HFFc6 (cell line): ENCODE measurements at regions not wholly inside any gene's neighbourhood (a gene's known extent, or its start where the extent isn't known, plus 50 kb on each side); places are given as distances from the start of the nearest gene placed in this dataset.

Experiments used
- DNase-seq: peaks from one replicate; pipeline ENCODE4 v3.0.0-alpha.2; 2018
- H3K27ac Mint-ChIP-seq: 2 replicates; pipeline ENCODE4 v1.8.0; 2020; ENCODE audit warnings: mild to moderate bottlenecking, mixed read lengths
- H3K27me3 Mint-ChIP-seq: 2 replicates; pipeline ENCODE4 v1.8.0; 2021; ENCODE audit warnings: mild to moderate bottlenecking, moderate library complexity, mixed read lengths; ENCODE audit not compliant: insufficient read depth
- H3K36me3 Mint-ChIP-seq: 2 replicates; pipeline ENCODE4 v1.8.0; 2021; ENCODE audit warnings: low read depth, mixed read lengths
- H3K4me1 Mint-ChIP-seq: 2 replicates; pipeline ENCODE4 v1.8.0; 2020; ENCODE audit warnings: low read depth, mixed read lengths
- H3K4me3 Mint-ChIP-seq: 2 replicates; pipeline ENCODE4 v1.8.0; 2020; ENCODE audit warnings: mild to moderate bottlenecking, moderate library complexity, mixed read lengths
- H3K9me3 Mint-ChIP-seq: 2 replicates; pipeline ENCODE4 v1.8.0; 2020; ENCODE audit warnings: mild to moderate bottlenecking, mixed read lengths
- CTCF ChIP-seq: fragments of 200-600 bp; sonication (generic); IDR thresholded peaks from 2 replicates; pipeline ENCODE4 v1.5.0; 2021; ENCODE audit warnings: antibody characterized with exemption, mild to moderate bottlenecking

- H3K27ac Mint-ChIP-seq, result peak overlapping the region; percentile 90
- DNase-seq, result peak; percentile 43
- TF ChIP-seq CTCF, result no peak
- peak overlapping the region; percentile 38; the same call in 1 of the 2 replicates for H3K4me3 Mint-ChIP-seq
- H3K4me1 Mint-ChIP-seq, result peaks cover 83% of the 10 kb centered on the region
- H3K9me3 Mint-ChIP-seq, result peaks cover 10% of the 10 kb centered on the region
- H3K27me3 Mint-ChIP-seq, result no peaks in the 10 kb centered on the region
- H3K36me3 Mint-ChIP-seq, result peaks cover 17% of the 10 kb centered on the region
Measured at GRCh38 chr21:35646606-35647005, 413.7 kb downstream of the SETD4 start.

GRCh38 chr21:35645991-35646390 is 414.3 kb downstream of the SETD4 start:
- no peak for TF ChIP-seq CTCF
- H3K27ac Mint-ChIP-seq, result peak overlapping the region; percentile 90; the same call in 1 of the 2 replicates

GRCh38 chr21:35644523-35644922 is 415.8 kb downstream of the SETD4 start:
- no peak overlapping the region for H3K27ac Mint-ChIP-seq
- H3K27me3 Mint-ChIP-seq, result no peaks in the 10 kb centered on the region
- H3K9me3 Mint-ChIP-seq, result peaks cover 10% of the 10 kb centered on the region
- H3K36me3 Mint-ChIP-seq, result peaks cover 17% of the 10 kb centered on the region
- no peak for TF ChIP-seq CTCF
- no peak for DNase-seq
- peaks cover 97% of the 10 kb centered on the region for H3K4me1 Mint-ChIP-seq
- no peak overlapping the region for H3K4me3 Mint-ChIP-seq

More at GRCh38 chr21:35645991-35646390, 414.3 kb downstream of the SETD4 start:
- Mint-ChIP-seq H3K9me3 (peaks cover 10% of the 10 kb centered on the region), H3K4me1 (peaks cover 89% of the 10 kb centered on the region), H3K4me3 (no peak overlapping the region), H3K36me3 (peaks cover 17% of the 10 kb centered on the region), H3K27me3 (no peaks in the 10 kb centered on the region)
- DNase-seq, result no peak

GRCh38 chr21:35643176-35643575 is 417.1 kb downstream of the SETD4 start:
- Mint-ChIP-seq H3K27ac (peak overlapping the region; percentile 67), H3K36me3 (peaks cover 17% of the 10 kb centered on the region), H3K4me1 (peaks cover 84% of the 10 kb centered on the region), H3K27me3 (no peaks in the 10 kb centered on the region), H3K4me3 (peak overlapping the region; percentile 6; the same call in 1 of the 2 replicates), H3K9me3 (peaks cover 10% of the 10 kb centered on the region)
- no peak for DNase-seq
- no peak for TF ChIP-seq CTCF

GRCh38 chr21:35641271-35642016 is 418.9 kb downstream of the SETD4 start:
- no peaks in the 10 kb centered on the region for H3K27me3 Mint-ChIP-seq
- TF ChIP-seq CTCF, result no peak

More at GRCh38 chr21:35641271-35642016, 418.9 kb downstream of the SETD4 start:
- Mint-ChIP-seq H3K27ac (peak overlapping the region; percentile 88), H3K4me3 (peak overlapping the region; percentile 27), H3K4me1 (peaks cover 84% of the 10 kb centered on the region), H3K9me3 (peaks cover 10% of the 10 kb centered on the region), H3K36me3 (peaks cover 17% of the 10 kb centered on the region)
- peak; percentile 68 for DNase-seq
